ENCODE measurements at regions not wholly inside any gene's neighbourhood (a gene's known extent, or its start where the extent isn't known, plus 50 kb on each side); places are given as distances from the start of the nearest gene placed in this dataset.

DNA sequence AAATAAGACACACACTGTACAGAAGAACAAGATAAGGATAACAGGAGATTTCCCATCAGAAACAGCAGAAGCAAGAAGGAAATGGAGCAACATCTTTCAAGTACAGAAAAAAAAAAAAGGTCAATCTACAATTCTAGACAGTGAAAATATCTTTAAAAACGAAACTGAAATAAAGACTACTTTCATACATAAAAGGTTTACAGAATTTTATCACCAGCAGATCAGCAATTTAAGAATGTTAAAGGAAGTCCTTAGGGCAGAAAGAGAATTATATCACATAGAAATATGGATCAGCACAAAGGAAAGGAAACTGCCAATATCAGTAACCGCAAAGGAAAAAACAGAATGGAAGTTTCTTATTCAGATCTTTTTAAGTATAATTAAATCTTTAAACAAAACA lies 931.0 kb downstream of the EPHA4 start:
- no peaks in the 10 kb centered on the region for H3K36me3 Mint-ChIP-seq (ENCODE audit: insufficient read depth)
- no peaks in the 10 kb centered on the region for H3K9me3 Mint-ChIP-seq (ENCODE audit: low read depth)
- H3K4me3 Mint-ChIP-seq (ENCODE audit: low read depth) = no peak overlapping the region
- TF ChIP-seq CTCF (IDR thresholded peaks at IDR 0.05; ENCODE audit: unreplicated experiment) = no peak
- H3K27ac Mint-ChIP-seq = no peak overlapping the region
- H3K27me3 Mint-ChIP-seq = peaks cover 3% of the 10 kb centered on the region
- H3K4me1 Mint-ChIP-seq (ENCODE audit: low read depth) = peaks cover 3% of the 10 kb centered on the region
- no peak for DNase-seq (ENCODE audit: low spot score, unreplicated experiment)

- H3K9me3 Mint-ChIP-seq (ENCODE audit: low read depth) = no peaks in the 10 kb centered on the region
- TF ChIP-seq CTCF (IDR thresholded peaks at IDR 0.05; ENCODE audit: unreplicated experiment) = no peak
- H3K27ac Mint-ChIP-seq = no peak overlapping the region
- peaks cover 8% of the 10 kb centered on the region for H3K27me3 Mint-ChIP-seq
- no peaks in the 10 kb centered on the region for H3K36me3 Mint-ChIP-seq (ENCODE audit: insufficient read depth)
- H3K4me3 Mint-ChIP-seq (ENCODE audit: low read depth) = no peak overlapping the region
- no peak for DNase-seq (ENCODE audit: low spot score, unreplicated experiment)
- peaks cover 26% of the 10 kb centered on the region for H3K4me1 Mint-ChIP-seq (ENCODE audit: low read depth)
Measured at GRCh38 chr2:220646424-220646823, 925.7 kb downstream of the EPHA4 start.

DNA sequence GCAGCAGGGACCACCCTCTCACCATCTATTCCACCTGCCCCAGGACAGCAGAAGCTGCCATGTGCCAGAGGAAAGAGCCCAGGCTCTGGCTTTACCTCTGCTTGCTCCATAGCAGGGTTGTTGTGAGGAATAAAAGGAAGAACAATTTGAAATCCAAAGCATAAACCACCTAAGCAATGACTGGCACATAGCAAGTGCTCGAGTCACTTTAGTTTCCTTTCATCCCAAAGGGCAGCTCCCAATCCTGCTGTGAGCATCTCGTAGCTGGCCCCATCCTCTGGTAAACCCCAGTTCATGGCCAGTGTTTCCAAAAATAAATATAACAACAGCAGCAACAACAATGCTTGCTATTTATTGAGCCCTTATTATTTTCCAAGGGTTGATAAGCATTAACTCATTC lies 923.5 kb downstream of the EPHA4 start:
- no peak overlapping the region for H3K4me3 Mint-ChIP-seq (ENCODE audit: low read depth)
- DNase-seq (ENCODE audit: low spot score, unreplicated experiment) = no peak
- no peak overlapping the region for H3K27ac Mint-ChIP-seq
- no peak for TF ChIP-seq CTCF (IDR thresholded peaks at IDR 0.05; ENCODE audit: unreplicated experiment)
- peaks cover 23% of the 10 kb centered on the region for H3K4me1 Mint-ChIP-seq (ENCODE audit: low read depth)
- no peaks in the 10 kb centered on the region for H3K36me3 Mint-ChIP-seq (ENCODE audit: insufficient read depth)
- H3K27me3 Mint-ChIP-seq = peaks cover 8% of the 10 kb centered on the region
- H3K9me3 Mint-ChIP-seq (ENCODE audit: low read depth) = no peaks in the 10 kb centered on the region

DNA sequence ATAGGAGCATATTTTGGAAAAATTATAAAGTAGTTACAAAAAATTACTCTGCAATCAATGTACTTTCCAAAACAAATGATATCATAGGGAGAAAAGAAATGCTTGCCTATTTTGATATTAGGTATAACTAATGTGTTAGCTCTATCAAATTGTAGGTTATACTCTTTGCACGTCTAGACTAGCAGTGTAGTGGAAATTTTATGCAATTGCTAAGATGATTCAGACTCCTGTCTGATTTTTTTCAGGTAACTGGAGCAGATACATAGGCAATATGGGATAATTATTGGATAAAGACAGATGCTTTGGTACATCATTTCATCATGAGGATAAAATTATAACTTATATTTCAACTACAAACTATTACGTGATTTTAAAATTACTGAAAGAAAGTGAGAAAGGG lies 918.3 kb downstream of the EPHA4 start:
- Mint-ChIP-seq H3K27ac (no peak overlapping the region), H3K27me3 (no peaks in the 10 kb centered on the region), H3K9me3 (ENCODE audit: low read depth) (no peaks in the 10 kb centered on the region), H3K36me3 (ENCODE audit: insufficient read depth) (no peaks in the 10 kb centered on the region), H3K4me3 (ENCODE audit: low read depth) (no peak overlapping the region), H3K4me1 (ENCODE audit: low read depth) (peaks cover 11% of the 10 kb centered on the region)
- TF ChIP-seq CTCF (IDR thresholded peaks at IDR 0.05; ENCODE audit: unreplicated experiment) = no peak
- no peak for DNase-seq (ENCODE audit: low spot score, unreplicated experiment)

GRCh38 chr2:220654322-220654721 lies 917.8 kb downstream of the EPHA4 start:
- Mint-ChIP-seq H3K9me3 (ENCODE audit: low read depth) (no peaks in the 10 kb centered on the region), H3K36me3 (ENCODE audit: insufficient read depth) (no peaks in the 10 kb centered on the region), H3K4me3 (ENCODE audit: low read depth) (no peak overlapping the region), H3K4me1 (ENCODE audit: low read depth) (peaks cover 11% of the 10 kb centered on the region), H3K27me3 (no peaks in the 10 kb centered on the region), H3K27ac (no peak overlapping the region)
- no peak for DNase-seq (ENCODE audit: low spot score, unreplicated experiment)
- TF ChIP-seq CTCF (IDR thresholded peaks at IDR 0.05; ENCODE audit: unreplicated experiment) = no peak
